ENCODE measurements at regions not wholly inside any gene's neighbourhood (a gene's known extent, or its start where the extent isn't known, plus 50 kb on each side); places are given as distances from the start of the nearest gene placed in this dataset.

- TF ChIP-seq PRDM15 (CRISPR knock-in tag; IDR thresholded peaks at IDR 0.05), result no peak
- TF ChIP-seq ARID4B (CRISPR knock-in tag; IDR thresholded peaks at IDR 0.05; ENCODE audit: borderline replicate concordance), result no peak
- no peak for TF ChIP-seq ETV6 (CRISPR knock-in tag; IDR thresholded peaks at IDR 0.05)
- TF ChIP-seq KAT7 (CRISPR knock-in tag; IDR thresholded peaks at IDR 0.05; ENCODE audit: borderline replicate concordance), result no peak
- TF ChIP-seq ATF6 (CRISPR knock-in tag; IDR thresholded peaks at IDR 0.05), result no peak
Measured at GRCh38 chr1:90104941-90105538, 110.1 kb downstream of the ZNF326 start (continued).

- H3K27me3 Mint-ChIP-seq (ENCODE audit: low read depth), result no peaks in the 10 kb centered on the region
- no peak overlapping the region for H3K27ac Mint-ChIP-seq
- H3K4me3 Mint-ChIP-seq, result no peak overlapping the region
- POLR2A ChIA-PET, result no interaction called here
- ATAC-seq, result no peak
- H3K9me3 Mint-ChIP-seq, result peaks cover 12% of the 10 kb centered on the region
- peaks cover 3% of the 10 kb centered on the region; the same call in 1 of the 2 replicates for H3K4me1 Mint-ChIP-seq
- no peak for DNase-seq (ENCODE audit: low spot score)
- H3K36me3 Mint-ChIP-seq, result peaks cover 8% of the 10 kb centered on the region; the same call in 1 of the 2 replicates
- CTCF ChIA-PET, result no interaction called here
- TF ChIP-seq E2F4 (CRISPR knock-in tag; IDR thresholded peaks at IDR 0.05; ENCODE audit: borderline replicate concordance, low read depth) (no peak), PREB (CRISPR knock-in tag; IDR thresholded peaks at IDR 0.05; ENCODE audit: borderline replicate concordance) (no peak), TCF7 (CRISPR knock-in tag; IDR thresholded peaks at IDR 0.05; ENCODE audit: low read depth) (no peak), CBFB (CRISPR knock-in tag; IDR thresholded peaks at IDR 0.05; ENCODE audit: low read depth) (no peak), KAT7 (CRISPR knock-in tag; IDR thresholded peaks at IDR 0.05; ENCODE audit: borderline replicate concordance) (no peak), MAX (CRISPR knock-in tag; IDR thresholded peaks at IDR 0.05) (no peak)
Measured at GRCh38 chr1:90100566-90100965, 105.7 kb downstream of the ZNF326 start.

Data from WTC11 (cell line).